ENCODE measurements at regions not wholly inside any gene's neighbourhood (a gene's known extent, or its start where the extent isn't known, plus 50 kb on each side); places are given as distances from the start of the nearest gene placed in this dataset.

GRCh38 chr3:148208975-148209374 lies 488.7 kb upstream of the AGTR1 start:
- no peak for TF ChIP-seq POLR2A (IDR thresholded peaks at IDR 0.05; ENCODE audit: low read depth, low read length)
- TF ChIP-seq POLR2AphosphoS5 (IDR thresholded peaks at IDR 0.05; ENCODE audit: low read depth, low read length): no peak
